HUES6 (cell line): ENCODE measurements at regions not wholly inside any gene's neighbourhood (a gene's known extent, or its start where the extent isn't known, plus 50 kb on each side); places are given as distances from the start of the nearest gene placed in this dataset.

ENCODE experiments used
- H3K27ac ChIP-seq: 2 replicates; pipeline ENCODE4 v1.7.0; 2013; ENCODE audit warnings: low read depth, mild to moderate bottlenecking, low read length, inconsistent platforms
- H3K27me3 ChIP-seq: 2 replicates; pipeline ENCODE4 v1.6.1; 2013; ENCODE audit warnings: low read length; ENCODE audit not compliant: control insufficient read depth, insufficient read depth
- H3K36me3 ChIP-seq: 2 replicates; pipeline ENCODE4 v1.6.1; 2013; ENCODE audit warnings: low read length; ENCODE audit not compliant: control insufficient read depth, insufficient read depth
- H3K4me1 ChIP-seq: 2 replicates; pipeline ENCODE4 v1.6.1; 2013; ENCODE audit warnings: low read length; ENCODE audit not compliant: control insufficient read depth, insufficient read depth
- H3K4me3 ChIP-seq: 2 replicates; pipeline ENCODE4 v1.5.1; 2013; ENCODE audit warnings: low read depth, low read length
- H3K9ac ChIP-seq: one replicate; pipeline ENCODE4 v1.6.1; 2013; ENCODE audit warnings: mild to moderate bottlenecking, low read length
- H3K9me3 ChIP-seq: 2 replicates; pipeline ENCODE4 v1.6.1; 2013; ENCODE audit warnings: low read depth, low read length; ENCODE audit not compliant: control insufficient read depth, insufficient read depth

GRCh38 chr18:26794230-26795101 lies 71.0 kb downstream of the AQP4 start:
- H3K27me3 ChIP-seq = no peaks in the 10 kb centered on the region
- H3K9ac ChIP-seq = no peak overlapping the region
- no peaks in the 10 kb centered on the region for H3K9me3 ChIP-seq
- H3K4me1 ChIP-seq = no peaks in the 10 kb centered on the region
- H3K27ac ChIP-seq = no peak overlapping the region
- H3K4me3 ChIP-seq = no peak overlapping the region
- no peaks in the 10 kb centered on the region for H3K36me3 ChIP-seq

GRCh38 chr18:26792661-26793060 lies 72.8 kb downstream of the AQP4 start:
- no peaks in the 10 kb centered on the region for H3K27me3 ChIP-seq
- no peaks in the 10 kb centered on the region for H3K9me3 ChIP-seq
- no peak overlapping the region for H3K27ac ChIP-seq
- H3K4me1 ChIP-seq = no peaks in the 10 kb centered on the region
- no peak overlapping the region for H3K4me3 ChIP-seq
- no peaks in the 10 kb centered on the region for H3K36me3 ChIP-seq
- no peak overlapping the region for H3K9ac ChIP-seq

DNA sequence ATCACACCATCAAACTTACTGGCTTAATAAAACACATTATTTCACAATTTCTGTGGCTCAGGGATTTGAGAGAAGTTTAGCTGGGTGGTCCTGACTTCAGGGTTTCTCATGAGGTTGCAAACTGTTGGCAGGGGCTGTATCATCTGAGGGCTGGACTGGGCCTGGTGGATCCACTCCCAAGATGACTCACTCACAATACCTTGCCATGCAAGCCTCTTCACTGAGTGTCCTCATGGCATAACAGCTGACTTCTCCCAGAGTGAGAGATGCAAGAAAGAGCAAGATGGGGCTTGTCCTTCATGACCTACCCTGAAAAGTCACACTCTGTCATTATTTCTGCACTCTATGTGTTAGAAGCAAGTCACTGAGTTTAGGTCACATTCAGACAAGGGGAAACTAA lies 73.8 kb downstream of the AQP4 start:
- H3K27ac ChIP-seq = no peak overlapping the region
- H3K4me1 ChIP-seq = no peaks in the 10 kb centered on the region
- H3K9ac ChIP-seq = no peak overlapping the region
- H3K9me3 ChIP-seq = no peaks in the 10 kb centered on the region
- H3K4me3 ChIP-seq = no peak overlapping the region
- H3K36me3 ChIP-seq = no peaks in the 10 kb centered on the region
- H3K27me3 ChIP-seq = no peaks in the 10 kb centered on the region

DNA sequence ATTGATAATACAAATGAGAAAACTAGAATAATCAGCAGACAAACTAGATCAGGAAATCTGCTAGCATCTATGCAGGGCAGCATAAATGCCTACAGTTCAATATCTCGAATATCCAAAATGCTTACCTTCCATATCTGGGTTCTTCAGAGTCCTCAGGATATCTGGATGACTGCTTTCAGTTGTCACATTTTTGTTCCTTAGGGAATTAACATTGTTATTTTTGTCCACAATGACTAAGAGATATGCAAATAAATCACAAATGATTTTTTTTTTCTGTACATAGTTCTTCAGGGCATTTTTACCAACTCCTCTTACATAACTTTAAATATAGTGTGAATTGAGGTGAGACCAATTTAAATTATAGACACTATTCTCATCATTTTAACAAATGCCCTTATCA lies 80.9 kb downstream of the AQP4 start:
- Histone ChIP-seq H3K36me3 (no peaks in the 10 kb centered on the region), H3K9me3 (no peaks in the 10 kb centered on the region), H3K4me3 (no peak overlapping the region), H3K27me3 (no peaks in the 10 kb centered on the region), H3K27ac (no peak overlapping the region), H3K4me1 (no peaks in the 10 kb centered on the region; the same call in 1 of the 2 replicates), H3K9ac (no peak overlapping the region)

- Histone ChIP-seq H3K9me3 (no peaks in the 10 kb centered on the region), H3K27ac (no peak overlapping the region), H3K27me3 (no peaks in the 10 kb centered on the region), H3K9ac (no peak overlapping the region), H3K4me1 (peaks cover 7% of the 10 kb centered on the region), H3K36me3 (no peaks in the 10 kb centered on the region), H3K4me3 (no peak overlapping the region)
These were observed 82.3 kb downstream of the AQP4 start for GRCh38 chr18:26783170-26783569.

- H3K27me3 ChIP-seq = no peaks in the 10 kb centered on the region
- no peaks in the 10 kb centered on the region for H3K9me3 ChIP-seq
- no peak overlapping the region for H3K4me3 ChIP-seq
- H3K27ac ChIP-seq = no peak overlapping the region
- no peak overlapping the region for H3K9ac ChIP-seq
- H3K36me3 ChIP-seq = no peaks in the 10 kb centered on the region
- peaks cover 23% of the 10 kb centered on the region for H3K4me1 ChIP-seq
These were observed 84.8 kb downstream of the AQP4 start for GRCh38 chr18:26780520-26781325.

DNA sequence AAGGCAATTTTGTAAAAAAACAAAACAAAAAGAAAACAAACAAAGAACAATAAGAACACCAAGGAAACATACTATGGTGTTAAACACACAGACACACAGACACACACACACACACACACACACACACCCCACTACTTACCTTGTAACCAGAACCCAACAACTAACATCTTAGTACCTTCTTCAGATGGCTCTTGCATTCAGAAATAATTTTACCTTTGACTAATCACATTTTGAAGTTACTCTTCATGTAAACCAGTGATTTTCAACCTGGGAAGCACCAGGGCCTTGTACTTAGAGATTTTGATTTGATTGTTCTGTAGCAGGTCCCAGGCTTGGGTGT lies 87.5 kb downstream of the AQP4 start:
- Histone ChIP-seq H3K27ac (no peak overlapping the region), H3K9me3 (no peaks in the 10 kb centered on the region), H3K27me3 (no peaks in the 10 kb centered on the region), H3K4me1 (peaks cover 23% of the 10 kb centered on the region), H3K36me3 (no peaks in the 10 kb centered on the region), H3K9ac (no peak overlapping the region), H3K4me3 (no peak overlapping the region)

- Histone ChIP-seq H3K4me3 (no peak overlapping the region), H3K27ac (no peak overlapping the region), H3K36me3 (no peaks in the 10 kb centered on the region), H3K9ac (no peak overlapping the region), H3K27me3 (no peaks in the 10 kb centered on the region), H3K4me1 (peaks cover 23% of the 10 kb centered on the region), H3K9me3 (no peaks in the 10 kb centered on the region)
These were observed 88.0 kb downstream of the AQP4 start for GRCh38 chr18:26777351-26778053.

DNA sequence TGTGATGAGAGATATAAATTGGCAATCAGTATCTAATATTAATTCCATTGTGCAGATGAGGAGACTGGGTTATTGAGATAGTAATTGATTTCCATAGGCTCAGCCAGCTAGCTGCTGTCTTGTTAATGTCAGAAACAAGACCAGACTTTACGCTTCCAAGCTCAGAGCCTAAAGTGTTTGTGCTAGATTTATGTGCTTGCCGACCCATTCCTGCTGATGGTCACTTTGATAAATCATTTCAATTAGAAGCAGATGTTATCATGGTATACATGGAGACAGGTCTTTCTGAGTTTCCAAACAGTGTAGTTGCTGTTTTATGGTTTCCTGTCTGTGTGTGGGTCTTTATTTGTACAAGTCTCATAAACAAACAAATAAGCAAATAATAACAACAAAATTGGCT lies 92.8 kb downstream of the AQP4 start:
- peaks cover 13% of the 10 kb centered on the region; the same call in 1 of the 2 replicates for H3K4me1 ChIP-seq
- H3K9me3 ChIP-seq = no peaks in the 10 kb centered on the region
- H3K4me3 ChIP-seq = no peak overlapping the region
- H3K27me3 ChIP-seq = no peaks in the 10 kb centered on the region
- no peak overlapping the region for H3K27ac ChIP-seq
- H3K36me3 ChIP-seq = no peaks in the 10 kb centered on the region
- H3K9ac ChIP-seq = no peak overlapping the region

DNA sequence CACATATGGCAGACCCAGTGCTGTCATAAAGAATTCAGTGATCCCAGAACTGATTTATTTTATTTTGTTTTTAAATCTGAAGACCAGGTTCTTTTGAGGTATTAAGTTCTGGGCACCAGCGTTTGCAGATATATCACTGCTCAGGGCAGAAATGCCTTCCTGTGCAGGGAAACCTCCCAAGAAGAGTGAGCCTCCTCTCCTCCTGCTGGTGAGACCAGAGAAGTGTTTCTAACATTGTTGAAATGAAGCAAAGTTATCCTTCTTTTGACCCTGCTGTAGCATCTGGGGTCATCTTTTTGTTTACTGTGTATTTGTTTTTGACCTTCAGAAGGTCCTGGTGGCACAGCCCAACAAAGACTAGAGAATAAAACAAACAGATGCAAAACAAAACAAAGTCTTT lies 94.0 kb downstream of the AQP4 start:
- no peaks in the 10 kb centered on the region for H3K27me3 ChIP-seq
- H3K9me3 ChIP-seq = 0 out of 2 replicates have a peak, but pooled peaks cover 2% of the 10 kb centered on the region
- no peak overlapping the region for H3K9ac ChIP-seq
- H3K36me3 ChIP-seq = no peaks in the 10 kb centered on the region
- H3K27ac ChIP-seq = no peak overlapping the region
- peaks cover 1% of the 10 kb centered on the region; the same call in 1 of the 2 replicates for H3K4me1 ChIP-seq
- H3K4me3 ChIP-seq = no peak overlapping the region

DNA sequence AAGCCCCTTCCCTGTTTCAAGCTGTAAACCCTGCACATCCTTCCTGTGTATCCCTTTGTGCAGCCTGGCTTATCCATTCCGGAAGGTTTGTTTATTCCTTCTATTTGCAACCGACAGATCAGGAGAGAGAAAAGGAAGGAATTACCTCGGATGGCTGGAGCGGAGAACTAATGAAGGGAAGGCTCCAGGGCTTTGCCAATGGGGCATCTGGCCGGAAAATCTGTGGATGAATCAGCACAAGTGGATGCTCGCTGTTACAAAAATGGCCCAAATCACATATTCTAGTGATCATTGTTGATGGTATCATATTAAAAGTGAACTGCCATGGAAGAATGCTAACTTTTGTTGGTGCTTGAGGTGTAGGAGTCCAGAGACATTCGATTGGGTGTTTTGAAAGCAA lies 97.1 kb downstream of the AQP4 start:
- H3K27ac ChIP-seq = no peak overlapping the region
- no peak overlapping the region for H3K9ac ChIP-seq
- H3K4me3 ChIP-seq = no peak overlapping the region
- H3K36me3 ChIP-seq = no peaks in the 10 kb centered on the region
- no peaks in the 10 kb centered on the region for H3K27me3 ChIP-seq
- H3K9me3 ChIP-seq = 0 out of 2 replicates have a peak, but pooled peaks cover 2% of the 10 kb centered on the region
- H3K4me1 ChIP-seq = no peaks in the 10 kb centered on the region
